Mesodermal cell (in vitro differentiated cells): ENCODE measurements at regions not wholly inside any gene's neighbourhood (a gene's known extent, or its start where the extent isn't known, plus 50 kb on each side); places are given as distances from the start of the nearest gene placed in this dataset.

Experiments
- H3K27ac ChIP-seq: 2 replicates; pipeline ENCODE4 v1.7.0; 2013; ENCODE audit warnings: mild to moderate bottlenecking, low read depth, low read length, moderate library complexity; ENCODE audit not compliant: severe bottlenecking
- H3K36me3 ChIP-seq: 2 replicates; pipeline ENCODE4 v1.7.1; 2013; ENCODE audit warnings: mild to moderate bottlenecking, low read length, moderate library complexity; ENCODE audit not compliant: control insufficient read depth, insufficient read depth
- H3K4me1 ChIP-seq: one replicate; pipeline ENCODE4 v1.7.1; 2013; ENCODE audit warnings: mild to moderate bottlenecking, low read length; ENCODE audit not compliant: insufficient read depth, control insufficient read depth, poor library complexity, severe bottlenecking
- H3K4me3 ChIP-seq: 2 replicates; pipeline ENCODE4 v1.7.0; 2013; ENCODE audit warnings: low read length, control low read depth, mild to moderate bottlenecking; ENCODE audit not compliant: insufficient read depth, poor library complexity, severe bottlenecking; ENCODE audit errors: extremely low read depth
- H3K9me3 ChIP-seq: 2 replicates; pipeline ENCODE4 v1.7.1; 2013; ENCODE audit warnings: mild to moderate bottlenecking, low read length, moderate library complexity; ENCODE audit not compliant: control insufficient read depth
- WGBS, 2 experiments: methylation state at CpG; one replicate each; pipeline ENCODE4 v1.1.5; 2013; ENCODE audit warnings: missing lambda C conversion rate in 2 of 2; ENCODE audit not compliant: insufficient coverage in 2 of 2; 5-methylcytosine and 5-hydroxymethylcytosine counted together

- WGBS, 2 experiments, result 98 to 99% methylated on average over 7 to 9 of the region's 9 CpGs
- no peak overlapping the region for H3K27ac ChIP-seq
- no peaks in the 10 kb centered on the region for H3K4me1 ChIP-seq
- H3K9me3 ChIP-seq, result no peaks in the 10 kb centered on the region
- H3K36me3 ChIP-seq, result no peaks in the 10 kb centered on the region
- no peak overlapping the region for H3K4me3 ChIP-seq
Measured at GRCh38 chr2:522776-523175, 154.4 kb downstream of the TMEM18 start.

DNA sequence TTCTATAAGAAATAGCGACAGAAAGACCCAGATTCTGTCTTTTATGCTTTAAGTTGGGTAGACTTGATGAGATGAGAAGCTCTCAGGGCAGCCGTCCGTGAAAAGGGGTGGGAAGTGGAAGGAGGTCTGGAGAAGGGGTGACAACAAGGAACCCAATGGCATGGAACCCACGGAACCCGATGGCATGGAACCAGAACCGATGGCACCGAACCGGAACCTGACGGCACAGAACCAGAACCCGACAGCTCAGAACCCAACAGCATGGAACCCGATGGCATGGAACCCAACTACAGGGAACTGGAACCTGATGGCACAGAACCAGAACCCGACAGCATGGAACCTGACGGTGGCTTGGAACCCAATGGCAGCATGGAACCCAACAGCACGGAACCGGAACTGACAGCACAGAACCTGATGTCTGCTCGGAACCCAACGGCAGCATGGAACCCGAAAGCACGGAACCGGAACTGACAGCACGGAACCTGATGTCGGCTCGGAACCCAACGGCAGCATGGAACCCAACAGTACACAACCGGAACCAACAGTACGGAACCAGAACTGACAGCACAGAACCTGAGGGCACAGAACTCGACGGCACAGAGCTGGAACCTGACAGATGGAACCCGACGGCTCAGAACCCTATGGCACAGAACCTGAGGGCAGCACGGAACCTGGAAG is 155.2 kb downstream of the TMEM18 start:
- Histone ChIP-seq H3K4me3 (no peak overlapping the region), H3K9me3 (no peaks in the 10 kb centered on the region), H3K36me3 (no peaks in the 10 kb centered on the region), H3K27ac (no peak overlapping the region), H3K4me1 (no peaks in the 10 kb centered on the region)
- WGBS, 2 experiments, result 94 to 96% methylated on average over 31 of the region's 31 CpGs

DNA sequence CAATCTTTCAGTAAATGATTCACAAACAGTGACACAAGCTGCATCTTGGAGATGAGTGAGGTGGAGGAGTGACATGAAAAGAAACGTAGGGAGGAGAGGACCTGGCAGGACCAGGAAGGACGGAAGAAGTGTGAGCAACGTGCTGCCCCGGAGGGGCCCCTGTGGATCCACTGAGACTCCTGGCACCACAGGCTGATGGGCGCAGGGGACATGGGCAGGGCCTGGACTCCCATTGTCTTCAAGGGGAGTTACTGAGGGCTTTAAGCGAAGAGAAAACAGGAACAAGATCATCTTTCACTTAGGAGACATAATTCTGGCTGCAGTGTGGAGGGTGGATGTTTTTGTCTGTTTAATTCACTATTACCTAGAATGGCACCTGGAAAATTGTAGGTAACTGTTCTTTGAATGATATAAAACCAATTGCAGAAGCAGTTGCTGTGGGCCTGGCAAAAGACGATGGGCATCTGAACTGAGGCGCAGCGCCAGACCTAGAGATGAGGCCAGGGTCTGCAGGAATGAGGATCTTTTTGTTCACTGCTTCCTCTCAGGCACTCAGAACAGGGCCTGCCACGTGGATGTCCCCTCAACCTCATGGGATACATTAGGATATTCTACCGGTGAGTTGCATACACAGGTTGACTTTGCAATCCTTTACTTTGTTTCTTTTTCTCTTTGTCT is 156.4 kb downstream of the TMEM18 start:
- H3K4me1 ChIP-seq, result no peaks in the 10 kb centered on the region
- no peaks in the 10 kb centered on the region for H3K9me3 ChIP-seq
- H3K27ac ChIP-seq, result no peak overlapping the region
- 91 to 95% methylated on average over 8 of the region's 11 CpGs for WGBS, 2 experiments
- H3K36me3 ChIP-seq, result no peaks in the 10 kb centered on the region
- no peak overlapping the region for H3K4me3 ChIP-seq

DNA sequence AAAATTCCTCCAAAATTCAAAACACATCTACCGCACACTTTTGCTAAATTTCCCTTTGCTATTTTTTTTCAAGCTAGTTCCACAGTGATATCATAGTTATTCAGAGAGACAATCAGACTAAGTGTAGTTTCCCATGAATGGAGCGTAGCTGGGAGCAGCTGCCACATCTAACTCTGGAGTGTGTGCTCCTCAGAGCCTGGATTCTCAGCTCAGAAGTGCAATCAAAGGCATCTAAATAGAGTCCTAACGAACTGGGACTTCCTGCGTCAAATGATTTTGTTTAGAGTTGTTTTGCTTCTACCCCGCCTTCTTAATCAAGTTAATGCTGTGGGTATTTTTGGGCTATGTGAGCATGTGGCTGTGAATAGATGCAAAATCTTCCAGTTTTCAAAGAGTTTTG is 160.3 kb downstream of the TMEM18 start:
- no peaks in the 10 kb centered on the region for H3K36me3 ChIP-seq
- H3K9me3 ChIP-seq, result no peaks in the 10 kb centered on the region
- WGBS, 2 experiments, result 88 to 90% methylated on average over 1 to 4 of the region's 5 CpGs
- H3K4me3 ChIP-seq, result no peak overlapping the region
- H3K27ac ChIP-seq, result no peak overlapping the region
- H3K4me1 ChIP-seq, result no peaks in the 10 kb centered on the region

DNA sequence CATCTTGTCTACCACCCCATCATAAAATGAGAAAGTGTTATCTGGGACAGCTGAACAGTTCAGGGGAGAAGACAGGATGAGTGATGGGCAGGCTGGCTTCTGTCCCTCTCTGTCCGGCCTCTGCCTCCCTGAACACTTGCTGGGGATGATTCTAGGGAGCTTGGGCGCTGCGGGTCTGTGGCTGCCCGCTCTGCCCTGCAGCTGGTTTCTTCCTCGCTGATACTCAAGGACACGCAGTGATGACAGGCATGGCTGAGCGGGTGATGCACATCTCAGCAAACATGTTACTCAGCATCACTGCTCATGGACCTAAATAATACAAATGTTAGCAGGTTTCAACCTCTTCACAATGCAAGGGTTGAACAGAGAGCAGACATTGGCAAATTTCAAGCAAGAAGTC is 161.1 kb downstream of the TMEM18 start:
- 83 to 95% methylated on average over 6 of the region's 7 CpGs for WGBS, 2 experiments
- H3K4me1 ChIP-seq, result no peaks in the 10 kb centered on the region
- H3K4me3 ChIP-seq, result no peak overlapping the region
- no peaks in the 10 kb centered on the region for H3K36me3 ChIP-seq
- H3K27ac ChIP-seq, result no peak overlapping the region
- no peaks in the 10 kb centered on the region for H3K9me3 ChIP-seq

GRCh38 chr2:515441-516127 is 161.6 kb downstream of the TMEM18 start:
- Histone ChIP-seq H3K9me3 (no peaks in the 10 kb centered on the region), H3K36me3 (no peaks in the 10 kb centered on the region), H3K4me1 (no peaks in the 10 kb centered on the region), H3K27ac (no peak overlapping the region), H3K4me3 (no peak overlapping the region)
- 93 to 94% methylated on average over 3 of the region's 3 CpGs for WGBS, 2 experiments

- Histone ChIP-seq H3K4me3 (no peak overlapping the region), H3K9me3 (no peaks in the 10 kb centered on the region), H3K27ac (no peak overlapping the region), H3K4me1 (no peaks in the 10 kb centered on the region), H3K36me3 (no peaks in the 10 kb centered on the region)
- 72 to 94% methylated on average over 2 of the region's 2 CpGs for WGBS, 2 experiments
Measured at GRCh38 chr2:513981-514706, 163.1 kb downstream of the TMEM18 start.

DNA sequence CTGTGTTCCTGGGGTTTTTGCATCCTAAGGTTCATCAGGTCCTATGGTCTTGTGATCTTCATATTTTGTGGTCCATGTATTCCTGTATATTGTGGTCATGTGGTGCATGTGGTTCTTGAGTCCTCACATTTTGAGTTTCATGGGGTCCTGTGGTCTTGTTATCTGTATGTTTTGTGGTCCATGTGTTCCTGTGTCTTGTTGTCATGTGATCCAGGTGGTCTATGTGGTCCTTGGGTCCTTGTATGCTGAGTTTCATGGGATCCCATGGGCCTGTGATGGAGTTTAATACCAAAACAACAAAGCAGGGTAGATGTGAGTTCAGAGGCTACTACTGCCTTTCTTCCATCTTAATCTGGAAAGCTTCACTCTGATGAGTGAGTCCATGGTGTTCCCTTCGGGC is 166.4 kb downstream of the TMEM18 start:
- H3K9me3 ChIP-seq, result no peaks in the 10 kb centered on the region
- H3K27ac ChIP-seq, result no peak overlapping the region
- no peak overlapping the region for H3K4me3 ChIP-seq
- no peaks in the 10 kb centered on the region for H3K36me3 ChIP-seq
- no peaks in the 10 kb centered on the region for H3K4me1 ChIP-seq
- no CpG with 5 or more reads among the region's 1 CpG for WGBS, 2 experiments

- 84 to 93% methylated on average over 3 to 4 of the region's 4 CpGs for WGBS, 2 experiments
- no peak overlapping the region for H3K4me3 ChIP-seq
Measured at GRCh38 chr2:509888-510287, 167.3 kb downstream of the TMEM18 start.

GRCh38 chr2:508121-508520 is 169.1 kb downstream of the TMEM18 start:
- H3K27ac ChIP-seq, result no peak overlapping the region
- H3K36me3 ChIP-seq, result no peaks in the 10 kb centered on the region
- no peaks in the 10 kb centered on the region for H3K9me3 ChIP-seq
- WGBS, 2 experiments, result 75 to 80% methylated on average over 3 to 4 of the region's 4 CpGs
- no peak overlapping the region for H3K4me3 ChIP-seq
- no peaks in the 10 kb centered on the region for H3K4me1 ChIP-seq

More at GRCh38 chr2:509888-510287, 167.3 kb downstream of the TMEM18 start:
- H3K36me3 ChIP-seq, result no peaks in the 10 kb centered on the region
- no peaks in the 10 kb centered on the region for H3K4me1 ChIP-seq
- H3K27ac ChIP-seq, result no peak overlapping the region
- H3K9me3 ChIP-seq, result no peaks in the 10 kb centered on the region
